K562 (cell line): ENCODE measurements at regions not wholly inside any gene's neighbourhood (a gene's known extent, or its start where the extent isn't known, plus 50 kb on each side); places are given as distances from the start of the nearest gene placed in this dataset.

ENCODE experiments used
- ATAC-seq: fragments of 200-7000 bp; cut with Tn5 transposase; 3 replicates; pipeline ENCODE4 v1.9.1; 2020; ENCODE audit warnings: moderate library complexity
- BruUV-seq: library from RNA; stranded (reverse); fragments of 400-500 nt; replicated peaks from 2 replicates; lab custom pipeline; 2021; lab: Mats Ljungman, UMichigan
- CTCF ChIA-PET: fragments of 300-600 bp; formaldehyde crosslinking; extraction: SDS; loops from one replicate; lab custom pipeline; 2021; ENCODE audit warnings: low intra/inter-chr PET ratio; lab: Yijun Ruan, JAX
- POLR2A ChIA-PET: fragments of 300-600, 350-650 bp; sonication (Branson Sonifier 250); formaldehyde crosslinking; extraction: SDS; loops from one replicate; lab custom pipeline; 2021; ENCODE audit warnings: antibody characterized with exemption, inconsistent platforms; lab: Yijun Ruan, JAX
- DNase-seq, 4 experiments: peaks; one replicate each; pipeline versions ENCODE4 v3.0.0 to v3.0.0-alpha.2; 2011 to 2018; ENCODE audit warnings: low spot score in 3 of 4, mixed read lengths in 3 of 4; ENCODE audit errors: extremely low read depth in 1 of 4
- FAIRE-seq: peaks from 2 replicates; lab custom pipeline; 2011; peaks lifted over from hg19 to GRCh38; lab: Jason Lieb, UNC
- H2AFZ ChIP-seq: 2 replicates; pipeline ENCODE4 v1.6.0; 2011; ENCODE audit warnings: low read depth, low read length, control low read depth, inconsistent platforms
- H3K27ac ChIP-seq: fragments of 200-600 bp; 3 replicates; pipeline ENCODE4 v1.8.0; 2011; ENCODE audit warnings: low read depth, mild to moderate bottlenecking, control low read depth, inconsistent platforms, low read length, moderate library complexity, mixed read lengths; ENCODE audit errors: extremely low read depth
- H3K27me3 ChIP-seq, 2 experiments: fragments of 300-600 bp in 1 of 2; 2 replicates in 1 of 2; 3 replicates in 1 of 2; pipeline versions ENCODE4 v1.6.0 to v1.8.0; 2011; ENCODE audit warnings: inconsistent platforms in 2 of 2, low read length in 2 of 2, mild to moderate bottlenecking in 1 of 2, mixed read lengths in 1 of 2, moderate library complexity in 1 of 2; ENCODE audit not compliant: control insufficient read depth in 2 of 2, insufficient read depth in 2 of 2
- H3K36me3 ChIP-seq: fragments of 300-600 bp; 3 replicates; pipeline ENCODE4 v1.8.0; 2011; ENCODE audit warnings: mild to moderate bottlenecking, low read length, inconsistent platforms; ENCODE audit not compliant: control insufficient read depth, insufficient read depth
- H3K4me1 ChIP-seq, 2 experiments: fragments of 200-600 bp in 1 of 2; replicated peaks in 1 of 2; 2 replicates in 1 of 2; 3 replicates in 1 of 2; pipeline versions ENCODE4 v1.5.1 to v1.8.0; 2011; ENCODE audit warnings: inconsistent platforms in 2 of 2, low read length in 2 of 2, mild to moderate bottlenecking in 1 of 2, mixed read lengths in 1 of 2, moderate library complexity in 1 of 2; ENCODE audit not compliant: control insufficient read depth in 2 of 2, insufficient read depth in 2 of 2
- H3K4me2 ChIP-seq: 2 replicates; pipeline ENCODE4 v1.6.1; 2011; ENCODE audit warnings: low read length, control low read depth, inconsistent platforms, mixed read lengths; ENCODE audit not compliant: insufficient read depth
- H3K4me3 ChIP-seq: fragments of 200-600 bp; sonication (generic), shearing (Covaris generic); 2 replicates; pipeline ENCODE4 v1.5.1; 2016; ENCODE audit warnings: control low read depth, inconsistent platforms
- H3K79me2 ChIP-seq: fragments of 200-600 bp; 3 replicates; pipeline ENCODE4 v1.8.0; 2011; ENCODE audit warnings: low read length, inconsistent platforms; ENCODE audit not compliant: control insufficient read depth, insufficient read depth
- H3K9ac ChIP-seq, 2 experiments: 2 replicates each; pipeline versions ENCODE4 v1.6.0 to v1.6.1; 2011; ENCODE audit warnings: low read depth in 2 of 2, low read length in 2 of 2, control low read depth in 1 of 2, inconsistent platforms in 1 of 2, mild to moderate bottlenecking in 1 of 2, mixed read lengths in 1 of 2; ENCODE audit not compliant: insufficient read depth in 1 of 2
- H3K9me1 ChIP-seq: one replicate; pipeline ENCODE4 v1.6.0; 2011; ENCODE audit warnings: inconsistent platforms, mild to moderate bottlenecking, low read length, moderate library complexity; ENCODE audit not compliant: control insufficient read depth, insufficient read depth
- H3K9me3 ChIP-seq: replicated peaks from 2 replicates; pipeline ENCODE4 v1.5.1; 2011; ENCODE audit warnings: low read depth, low read length, inconsistent platforms; ENCODE audit not compliant: control insufficient read depth, insufficient read depth
- H4K20me1 ChIP-seq: replicated peaks from 2 replicates; pipeline ENCODE4 v1.6.1; 2011; ENCODE audit warnings: low read length, inconsistent platforms, mixed read lengths; ENCODE audit not compliant: control insufficient read depth, insufficient read depth
- EP300 ChIP-seq: IDR thresholded peaks from 2 replicates; pipeline ENCODE4 v1.6.1; 2012; ENCODE audit warnings: low read length, improper control_type of control experiment
- ILF3 ChIP-seq: fragments of 450-650 bp; IDR thresholded peaks from 2 replicates; pipeline ENCODE4 v1.6.1; 2018; ENCODE audit warnings: antibody characterized with exemption, mild to moderate bottlenecking, moderate library complexity, borderline replicate concordance
- LARP7 ChIP-seq: fragments of 450-650 bp; IDR thresholded peaks from 2 replicates; pipeline ENCODE4 v1.6.1; 2016
- SLC30A9 ChIP-seq: fragments of 250-450 bp; sonication (Bioruptor Pico); IDR thresholded peaks from 2 replicates; pipeline ENCODE4 v1.8.0; 2022; ENCODE audit warnings: mild to moderate bottlenecking, moderate library complexity
- SMC3 ChIP-seq: conservative IDR thresholded peaks from 2 replicates; pipeline ENCODE4 v1.6.1; 2011; ENCODE audit warnings: low read depth, low read length, improper control_type of control experiment; ENCODE audit not compliant: insufficient read depth
- SRSF3 ChIP-seq: fragments of 200-400 bp; formaldehyde crosslinking; IDR thresholded peaks from 2 replicates; pipeline ENCODE4 v1.6.1; 2016; ENCODE audit warnings: mild to moderate bottlenecking, low read length, moderate library complexity; ENCODE audit not compliant: insufficient read depth
- ZC3H4 ChIP-seq: sonication (generic); formaldehyde crosslinking; IDR thresholded peaks from 2 replicates; pipeline ENCODE4 v1.9.0; 2021; ENCODE audit warnings: missing genetic modification reagents, borderline replicate concordance
- ZNF347 ChIP-seq: fragments of 450-650 bp; formaldehyde crosslinking; IDR thresholded peaks from 2 replicates; pipeline ENCODE4 v1.4.0; 2020; ENCODE audit warnings: low read depth, mild to moderate bottlenecking, moderate library complexity
- ZNF589 ChIP-seq: fragments of 200-800 bp; sonication (Bioruptor generic); IDR thresholded peaks from 2 replicates; pipeline ENCODE4 v1.6.1; 2016; ENCODE audit warnings: low read depth, missing genetic modification characterization, missing compliant biosample characterization
- ZNF699 ChIP-seq: fragments of 250-450 bp; sonication (Bioruptor Pico); IDR thresholded peaks from 2 replicates; pipeline ENCODE4 v1.8.0; 2021; ENCODE audit warnings: mild to moderate bottlenecking, moderate library complexity; ENCODE audit not compliant: insufficient replicate concordance
- WGBS: fragments of 100-300 bp; shearing (Covaris generic); methylation state at CpG from one replicate; pipeline ENCODE4 v1.1.6; 2016; ENCODE audit warnings: low coverage, mixed read lengths; ENCODE audit not compliant: insufficient coverage; ENCODE audit errors: missing lambda C conversion rate; 5-methylcytosine and 5-hydroxymethylcytosine counted together
- in situ Hi-C: fragments of 300-500 bp; cut with MboI; formaldehyde crosslinking; loops from 4 replicates; pipeline ENCODE4 v1.15.0; 2018; ENCODE audit warnings: inconsistent platforms, mixed read lengths
- intact Hi-C: fragments of 100-400 bp; cut with micrococcal nuclease; formaldehyde crosslinking; loops from 2 replicates; pipeline ENCODE4 v1.14.2; 2022
- TF ChIP-seq, protein P1 (sequence below): sonication (generic); formaldehyde crosslinking; IDR thresholded peaks from 2 replicates; pipeline ENCODE4 v1.8.0; 2022; ENCODE audit warnings: mild to moderate bottlenecking, missing genetic modification reagents
- TF ChIP-seq, protein P2 (sequence below): fragments of 250-450 bp; sonication (Bioruptor Pico); IDR thresholded peaks from 2 replicates; pipeline ENCODE4 v1.8.0; 2022; ENCODE audit warnings: inconsistent platforms, mild to moderate bottlenecking, moderate library complexity, borderline replicate concordance
- TF ChIP-seq, protein P3 (sequence below): fragments of 450-650 bp; IDR thresholded peaks from 2 replicates; pipeline ENCODE4 v1.6.1; 2016; ENCODE audit warnings: low read depth, mild to moderate bottlenecking, moderate library complexity
- TF ChIP-seq, protein P4 (sequence below): sonication (generic); formaldehyde crosslinking; IDR thresholded peaks from 2 replicates; pipeline ENCODE4 v1.8.1; 2023; ENCODE audit warnings: missing genetic modification reagents, mild to moderate bottlenecking, borderline replicate concordance

DNA sequence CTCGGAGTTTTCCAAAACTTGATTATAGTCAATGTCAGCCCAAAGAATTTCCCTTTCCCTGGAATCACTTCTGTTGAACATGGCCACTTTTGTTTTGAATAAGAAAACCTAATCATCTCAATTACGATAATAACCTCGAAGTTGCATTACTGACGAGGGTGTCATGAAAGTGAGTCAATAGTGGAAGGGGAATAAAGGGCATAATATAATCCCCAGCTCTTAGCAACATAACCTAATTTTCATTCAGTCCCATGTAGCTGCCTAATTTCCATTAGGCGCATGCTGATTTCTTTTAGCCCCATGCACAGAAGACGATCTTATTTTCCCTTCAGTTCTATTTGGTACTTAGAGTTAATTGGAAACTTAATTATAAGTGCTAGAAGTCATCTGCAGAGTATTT, 51.1 kb upstream of the RAPH1 start (continued):
- TF ChIP-seq, protein P1, sequence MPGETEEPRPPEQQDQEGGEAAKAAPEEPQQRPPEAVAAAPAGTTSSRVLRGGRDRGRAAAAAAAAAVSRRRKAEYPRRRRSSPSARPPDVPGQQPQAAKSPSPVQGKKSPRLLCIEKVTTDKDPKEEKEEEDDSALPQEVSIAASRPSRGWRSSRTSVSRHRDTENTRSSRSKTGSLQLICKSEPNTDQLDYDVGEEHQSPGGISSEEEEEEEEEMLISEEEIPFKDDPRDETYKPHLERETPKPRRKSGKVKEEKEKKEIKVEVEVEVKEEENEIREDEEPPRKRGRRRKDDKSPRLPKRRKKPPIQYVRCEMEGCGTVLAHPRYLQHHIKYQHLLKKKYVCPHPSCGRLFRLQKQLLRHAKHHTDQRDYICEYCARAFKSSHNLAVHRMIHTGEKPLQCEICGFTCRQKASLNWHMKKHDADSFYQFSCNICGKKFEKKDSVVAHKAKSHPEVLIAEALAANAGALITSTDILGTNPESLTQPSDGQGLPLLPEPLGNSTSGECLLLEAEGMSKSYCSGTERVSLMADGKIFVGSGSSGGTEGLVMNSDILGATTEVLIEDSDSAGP = no peak
- TF ChIP-seq, protein P2, sequence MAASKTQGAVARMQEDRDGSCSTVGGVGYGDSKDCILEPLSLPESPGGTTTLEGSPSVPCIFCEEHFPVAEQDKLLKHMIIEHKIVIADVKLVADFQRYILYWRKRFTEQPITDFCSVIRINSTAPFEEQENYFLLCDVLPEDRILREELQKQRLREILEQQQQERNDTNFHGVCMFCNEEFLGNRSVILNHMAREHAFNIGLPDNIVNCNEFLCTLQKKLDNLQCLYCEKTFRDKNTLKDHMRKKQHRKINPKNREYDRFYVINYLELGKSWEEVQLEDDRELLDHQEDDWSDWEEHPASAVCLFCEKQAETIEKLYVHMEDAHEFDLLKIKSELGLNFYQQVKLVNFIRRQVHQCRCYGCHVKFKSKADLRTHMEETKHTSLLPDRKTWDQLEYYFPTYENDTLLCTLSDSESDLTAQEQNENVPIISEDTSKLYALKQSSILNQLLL (CRISPR knock-in tag) = no peak
- TF ChIP-seq, protein P3, sequence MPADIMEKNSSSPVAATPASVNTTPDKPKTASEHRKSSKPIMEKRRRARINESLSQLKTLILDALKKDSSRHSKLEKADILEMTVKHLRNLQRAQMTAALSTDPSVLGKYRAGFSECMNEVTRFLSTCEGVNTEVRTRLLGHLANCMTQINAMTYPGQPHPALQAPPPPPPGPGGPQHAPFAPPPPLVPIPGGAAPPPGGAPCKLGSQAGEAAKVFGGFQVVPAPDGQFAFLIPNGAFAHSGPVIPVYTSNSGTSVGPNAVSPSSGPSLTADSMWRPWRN = no peak
- TF ChIP-seq, all 486 proteins: peak for 0

DNA sequence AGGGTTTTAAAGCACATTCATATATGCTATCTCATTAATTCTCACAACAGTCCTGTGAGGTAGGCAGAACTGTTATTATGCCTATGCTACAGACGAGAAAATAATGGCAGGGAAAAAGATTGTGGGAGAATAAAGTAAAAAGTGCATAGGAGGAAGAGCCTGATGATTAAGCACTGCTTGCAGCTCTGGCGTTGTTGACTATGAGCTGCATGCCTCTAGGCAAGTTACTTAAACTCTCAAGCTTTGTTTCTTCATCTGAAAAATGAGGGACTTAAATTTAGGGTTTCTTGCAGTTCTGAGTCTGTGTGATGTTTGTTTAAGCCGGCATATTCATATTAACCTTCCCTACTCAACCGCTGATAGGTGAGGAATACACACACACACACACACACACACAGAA, 51.6 kb upstream of the RAPH1 start:
- no peaks in the 10 kb centered on the region for H4K20me1 ChIP-seq
- no peaks in the 10 kb centered on the region for H3K9me3 ChIP-seq
- FAIRE-seq (no peak), ATAC-seq (no peak), DNase-seq (no peak)
- POLR2A ChIA-PET = no interaction called here
- no peaks in the 10 kb centered on the region for H3K4me1 ChIP-seq
- H3K27ac ChIP-seq = no peak overlapping the region
- no peaks in the 10 kb centered on the region for H3K9me1 ChIP-seq
- no peak overlapping the region for H3K4me2 ChIP-seq
- CTCF ChIA-PET = no interaction called here
- no peak overlapping the region for H2AFZ ChIP-seq
- in situ Hi-C loops = no loop called here
- no peak overlapping the region for H3K4me3 ChIP-seq
- WGBS = 0% methylated on average over 4 of the region's 4 CpGs
- H3K27me3 ChIP-seq = peaks cover 2 to 16% of the 10 kb centered on the region in 2 experiments; a peak in 3 of 5 replicates
- BruUV-seq = no TSS peak
- no peak overlapping the region for H3K9ac ChIP-seq
- intact Hi-C loops = no loop called here
- H3K36me3 ChIP-seq = no peaks in the 10 kb centered on the region
- H3K79me2 ChIP-seq = no peaks in the 10 kb centered on the region
- no peak for TF ChIP-seq LARP7
- no peak for TF ChIP-seq SLC30A9 (CRISPR knock-in tag)
- TF ChIP-seq ZNF589 = no peak
- no peak for TF ChIP-seq EP300
- no peak for TF ChIP-seq ZNF699 (CRISPR knock-in tag)
- TF ChIP-seq ZNF347 = no peak
- no peak for TF ChIP-seq ILF3
- TF ChIP-seq SMC3 = no peak
- TF ChIP-seq, protein P4, sequence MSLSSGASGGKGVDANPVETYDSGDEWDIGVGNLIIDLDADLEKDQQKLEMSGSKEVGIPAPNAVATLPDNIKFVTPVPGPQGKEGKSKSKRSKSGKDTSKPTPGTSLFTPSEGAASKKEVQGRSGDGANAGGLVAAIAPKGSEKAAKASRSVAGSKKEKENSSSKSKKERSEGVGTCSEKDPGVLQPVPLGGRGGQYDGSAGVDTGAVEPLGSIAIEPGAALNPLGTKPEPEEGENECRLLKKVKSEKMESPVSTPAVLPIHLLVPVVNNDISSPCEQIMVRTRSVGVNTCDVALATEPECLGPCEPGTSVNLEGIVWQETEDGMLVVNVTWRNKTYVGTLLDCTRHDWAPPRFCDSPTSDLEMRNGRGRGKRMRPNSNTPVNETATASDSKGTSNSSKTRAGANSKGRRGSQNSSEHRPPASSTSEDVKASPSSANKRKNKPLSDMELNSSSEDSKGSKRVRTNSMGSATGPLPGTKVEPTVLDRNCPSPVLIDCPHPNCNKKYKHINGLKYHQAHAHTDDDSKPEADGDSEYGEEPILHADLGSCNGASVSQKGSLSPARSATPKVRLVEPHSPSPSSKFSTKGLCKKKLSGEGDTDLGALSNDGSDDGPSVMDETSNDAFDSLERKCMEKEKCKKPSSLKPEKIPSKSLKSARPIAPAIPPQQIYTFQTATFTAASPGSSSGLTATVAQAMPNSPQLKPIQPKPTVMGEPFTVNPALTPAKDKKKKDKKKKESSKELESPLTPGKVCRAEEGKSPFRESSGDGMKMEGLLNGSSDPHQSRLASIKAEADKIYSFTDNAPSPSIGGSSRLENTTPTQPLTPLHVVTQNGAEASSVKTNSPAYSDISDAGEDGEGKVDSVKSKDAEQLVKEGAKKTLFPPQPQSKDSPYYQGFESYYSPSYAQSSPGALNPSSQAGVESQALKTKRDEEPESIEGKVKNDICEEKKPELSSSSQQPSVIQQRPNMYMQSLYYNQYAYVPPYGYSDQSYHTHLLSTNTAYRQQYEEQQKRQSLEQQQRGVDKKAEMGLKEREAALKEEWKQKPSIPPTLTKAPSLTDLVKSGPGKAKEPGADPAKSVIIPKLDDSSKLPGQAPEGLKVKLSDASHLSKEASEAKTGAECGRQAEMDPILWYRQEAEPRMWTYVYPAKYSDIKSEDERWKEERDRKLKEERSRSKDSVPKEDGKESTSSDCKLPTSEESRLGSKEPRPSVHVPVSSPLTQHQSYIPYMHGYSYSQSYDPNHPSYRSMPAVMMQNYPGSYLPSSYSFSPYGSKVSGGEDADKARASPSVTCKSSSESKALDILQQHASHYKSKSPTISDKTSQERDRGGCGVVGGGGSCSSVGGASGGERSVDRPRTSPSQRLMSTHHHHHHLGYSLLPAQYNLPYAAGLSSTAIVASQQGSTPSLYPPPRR (CRISPR knock-in tag) = no peak
- no peak for TF ChIP-seq ZC3H4
- TF ChIP-seq SRSF3 = no peak
